GM18861 (cell line): ENCODE measurements at regions not wholly inside any gene's neighbourhood (a gene's known extent, or its start where the extent isn't known, plus 50 kb on each side); places are given as distances from the start of the nearest gene placed in this dataset.

Source experiments
- ATAC-seq: cut with Tn5 transposase; IDR thresholded peaks from one replicate; pipeline ENCODE4 v1.9.1; 2021; ENCODE audit not compliant: unreplicated experiment

DNA sequence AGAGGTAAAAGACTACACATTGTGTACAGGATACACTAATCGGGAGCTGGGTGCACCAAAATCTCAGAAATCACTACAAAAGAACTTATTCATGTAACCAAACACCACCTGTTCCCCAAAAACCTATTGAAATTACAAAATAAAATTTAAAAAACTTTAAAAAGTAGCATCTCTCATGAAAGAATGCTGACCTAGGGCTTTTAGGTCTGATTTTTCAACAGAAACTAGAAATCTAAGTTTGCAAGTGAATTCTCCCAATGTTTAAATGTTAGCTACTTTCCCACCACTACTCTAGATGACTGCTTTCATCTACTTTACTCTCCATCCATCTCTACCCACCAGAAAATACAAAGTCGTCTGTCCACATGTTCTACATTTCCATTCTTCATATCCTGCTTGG is 1447.7 kb downstream of the RPA4 start:
- no peak for ATAC-seq

DNA sequence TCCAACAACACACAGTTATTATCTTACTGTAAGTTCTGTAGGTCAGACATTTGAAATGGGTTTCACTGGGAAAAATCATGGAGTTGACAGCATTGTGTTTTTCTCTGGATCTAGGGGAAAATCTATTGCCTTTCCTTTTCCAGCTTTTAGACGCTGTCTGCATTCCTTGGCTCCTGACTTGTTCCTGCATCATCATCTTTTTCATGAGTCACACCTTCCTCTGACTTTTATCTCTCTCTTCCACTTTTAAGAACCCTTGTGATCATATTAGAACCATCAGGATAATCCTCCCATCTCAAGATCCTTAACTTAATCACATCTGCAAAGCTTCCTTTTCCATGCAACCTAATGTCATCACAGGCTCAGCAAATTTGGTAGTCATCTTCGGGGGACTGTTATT is 1454.8 kb downstream of the RPA4 start:
- no peak for ATAC-seq

GRCh38 chrX:98350940-98351339 is 1467.2 kb downstream of the RPA4 start:
- no peak for ATAC-seq

DNA sequence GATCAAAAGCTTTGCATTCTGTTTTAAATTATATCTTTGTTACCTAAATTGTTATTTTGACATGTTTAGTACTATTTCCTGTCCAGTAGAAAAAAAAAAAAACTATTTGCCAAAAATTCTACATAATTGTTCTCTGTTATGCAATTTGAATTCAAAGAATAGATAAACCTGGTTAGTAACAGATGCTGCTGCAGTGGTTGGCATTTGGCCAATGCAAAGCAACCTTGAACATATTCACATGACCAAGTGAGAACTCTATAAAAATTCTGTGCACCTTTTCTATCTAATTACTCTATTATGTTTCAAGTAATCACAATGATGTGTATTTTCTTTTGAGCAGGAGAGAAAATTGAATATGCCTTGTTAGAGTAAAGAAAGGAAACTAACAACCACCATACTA is 1473.4 kb downstream of the RPA4 start:
- no peak for ATAC-seq

DNA sequence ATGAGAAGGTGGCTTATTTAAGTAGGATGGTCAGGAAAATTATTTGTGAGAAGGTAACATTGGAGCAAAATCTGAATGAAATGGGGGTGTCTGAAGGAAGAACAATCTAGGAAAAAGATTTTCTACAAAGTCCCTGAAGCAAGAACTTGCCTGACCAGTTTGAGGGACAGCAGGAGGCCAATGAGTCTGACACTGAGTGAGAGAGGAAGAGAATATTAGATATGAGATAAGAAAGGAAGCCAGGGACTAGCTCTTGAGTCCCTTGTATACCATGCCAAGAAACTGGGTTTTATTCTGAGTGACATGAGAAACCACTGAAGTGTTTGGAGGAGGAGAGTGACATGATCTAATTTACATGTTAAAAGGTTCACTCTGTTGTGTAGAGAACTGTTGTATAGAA is 1478.9 kb downstream of the RPA4 start:
- ATAC-seq, result no peak

DNA sequence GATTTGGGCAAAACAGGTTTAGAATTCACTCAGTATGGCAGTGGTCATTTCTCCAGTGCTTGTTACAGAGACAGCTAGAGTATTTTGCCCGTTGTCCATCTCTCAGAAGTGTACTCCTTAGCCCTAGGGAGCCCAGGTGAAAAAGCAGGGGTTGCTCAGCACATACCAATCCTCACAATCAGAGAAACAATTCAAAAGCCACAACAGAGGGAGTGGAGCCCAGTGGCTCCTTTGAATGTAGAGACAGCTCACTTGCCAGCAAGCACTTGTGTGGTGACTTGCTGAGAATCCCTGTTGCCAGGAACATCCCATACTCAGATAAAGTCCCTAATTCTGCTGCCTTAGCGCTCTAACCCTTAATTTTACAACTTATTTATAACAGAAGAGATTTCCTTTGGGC is 1488.3 kb downstream of the RPA4 start:
- no peak for ATAC-seq

GRCh38 chrX:98379134-98379533 is 1495.4 kb downstream of the RPA4 start:
- ATAC-seq, result no peak

GRCh38 chrX:98380106-98380505 is 1496.4 kb downstream of the RPA4 start:
- no peak for ATAC-seq

DNA sequence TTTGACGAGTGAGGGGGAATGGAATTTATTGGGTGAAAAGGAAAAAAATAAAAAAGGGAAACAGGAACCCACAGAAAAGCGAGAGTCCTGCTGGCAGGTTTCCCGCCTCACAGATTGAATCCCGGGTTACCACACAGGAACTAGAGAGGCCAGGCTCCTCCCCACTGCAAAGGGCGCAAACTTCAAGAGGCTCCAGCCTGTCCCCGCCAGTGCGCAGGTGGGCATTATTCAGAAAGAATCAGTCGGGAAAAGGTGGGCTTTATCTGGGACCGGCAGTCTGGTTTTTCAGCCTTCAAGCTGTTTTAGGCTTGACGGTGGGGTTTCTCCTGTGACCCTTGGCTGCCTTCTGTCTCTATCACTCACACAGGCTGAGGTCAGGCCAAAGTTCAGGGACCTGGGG is 1496.8 kb downstream of the RPA4 start:
- no peak for ATAC-seq

DNA sequence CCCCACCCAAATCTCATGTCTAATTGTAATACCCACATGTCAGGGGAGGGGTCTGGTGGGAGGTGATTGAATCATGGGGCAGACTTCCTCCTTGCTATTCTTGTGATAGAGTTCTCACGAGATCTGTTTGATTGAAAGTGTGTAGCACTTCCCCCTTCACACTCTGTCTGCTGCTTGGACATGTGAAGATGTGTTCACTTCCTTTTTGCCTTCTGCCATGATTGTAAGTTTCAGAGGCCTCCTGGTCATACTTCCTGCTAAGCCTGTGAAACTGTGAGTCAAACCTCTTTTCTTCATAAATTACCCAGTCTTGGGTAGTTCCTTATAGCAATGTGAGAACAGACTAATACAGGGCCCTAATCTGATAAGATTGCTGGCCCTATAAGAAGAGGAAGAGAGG is 1514.8 kb downstream of the RPA4 start:
- ATAC-seq, result no peak

- no peak for ATAC-seq
Measured at GRCh38 chrX:98405376-98405775, 1521.7 kb downstream of the RPA4 start.

DNA sequence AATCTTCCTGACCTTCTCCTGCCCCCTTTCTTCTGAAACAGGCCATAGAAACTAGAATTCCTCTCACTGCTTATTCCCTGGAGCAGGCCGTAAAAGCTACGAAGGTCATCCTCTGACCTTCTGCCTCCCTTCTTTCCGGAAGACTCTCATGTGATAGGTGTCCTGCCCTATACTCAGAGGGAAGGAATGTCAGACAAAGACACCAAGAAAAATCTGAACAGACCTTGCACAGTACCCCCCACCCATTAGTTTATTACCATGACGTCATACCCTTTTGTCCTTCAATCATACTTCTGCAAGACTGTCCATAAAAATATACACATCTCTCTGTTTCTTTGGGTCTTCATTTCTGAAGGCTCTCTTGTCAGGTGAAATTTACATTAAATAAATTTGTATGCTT is 1523.9 kb downstream of the RPA4 start:
- ATAC-seq, result no peak

- ATAC-seq, result no peak
Measured at GRCh38 chrX:98409867-98410266, 1526.2 kb downstream of the RPA4 start.

- ATAC-seq, result no peak
Measured at GRCh38 chrX:98412058-98412457, 1528.3 kb downstream of the RPA4 start.

- ATAC-seq, result no peak
Measured at GRCh38 chrX:98422536-98422935, 1538.8 kb downstream of the RPA4 start.

GRCh38 chrX:98432413-98432812 is 1548.7 kb downstream of the RPA4 start:
- no peak for ATAC-seq

- no peak for ATAC-seq
Measured at GRCh38 chrX:98448524-98448923, 1564.8 kb downstream of the RPA4 start.

DNA sequence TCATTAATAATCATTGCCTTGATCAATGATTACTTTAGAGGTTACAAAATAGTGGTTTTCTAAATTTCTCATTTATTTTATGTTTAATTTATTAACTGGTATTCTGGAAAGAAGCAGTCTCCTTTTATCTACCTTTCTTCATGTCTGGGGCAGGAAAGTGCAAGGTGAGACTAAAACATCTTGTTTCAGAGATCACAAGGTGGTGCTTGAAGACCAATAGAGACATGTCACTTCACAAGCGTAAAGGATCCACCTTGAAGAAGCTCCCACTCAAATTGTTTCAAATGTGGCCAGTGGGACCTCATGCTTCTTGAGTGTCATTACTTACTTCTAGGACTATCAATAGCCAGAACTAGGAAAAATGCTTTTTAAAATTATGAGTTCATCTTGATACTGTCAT is 1568.7 kb downstream of the RPA4 start:
- no peak for ATAC-seq

DNA sequence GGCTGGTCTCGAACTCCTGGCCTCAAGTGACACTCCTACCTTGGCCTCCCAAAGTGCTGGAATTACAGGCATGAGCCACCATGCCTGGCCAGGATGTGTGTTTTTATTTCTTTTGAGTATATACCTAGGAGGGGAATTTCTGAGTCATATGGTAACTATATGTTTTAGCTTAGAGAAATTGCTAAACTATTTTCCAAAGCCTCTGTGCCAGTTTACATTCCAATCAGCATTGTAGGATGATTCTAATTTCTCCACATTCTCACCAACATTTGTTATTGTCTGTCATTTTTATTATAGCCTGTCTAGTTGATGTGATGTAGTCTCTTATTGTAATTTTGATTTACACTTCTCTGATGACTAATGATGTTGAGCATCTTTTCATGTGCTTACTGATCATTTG is 1576.0 kb downstream of the RPA4 start:
- ATAC-seq, result no peak

GRCh38 chrX:98480606-98481005 is 1596.9 kb downstream of the RPA4 start:
- ATAC-seq, result no peak

DNA sequence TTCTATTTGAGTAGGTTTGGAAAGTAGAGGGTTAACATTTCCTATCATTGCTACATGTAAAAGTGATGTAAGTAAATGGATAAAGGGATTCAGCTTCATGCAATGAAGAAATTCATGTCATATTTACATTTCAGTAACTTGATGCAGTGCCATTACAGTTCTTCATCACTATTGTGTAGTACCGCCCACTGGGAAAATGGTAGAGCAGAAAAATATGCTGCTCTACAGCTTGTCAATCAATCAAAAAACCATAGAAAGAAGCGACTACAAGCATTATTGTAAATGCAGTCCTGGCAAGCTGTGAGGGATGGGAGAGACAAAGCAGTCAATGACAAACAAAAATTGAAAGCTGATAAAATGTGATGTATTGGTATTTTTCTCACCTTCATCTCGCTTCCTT is 1597.9 kb downstream of the RPA4 start:
- ATAC-seq, result no peak

- no peak for ATAC-seq
Measured at GRCh38 chrX:98490670-98491069, 1607.0 kb downstream of the RPA4 start.

DNA sequence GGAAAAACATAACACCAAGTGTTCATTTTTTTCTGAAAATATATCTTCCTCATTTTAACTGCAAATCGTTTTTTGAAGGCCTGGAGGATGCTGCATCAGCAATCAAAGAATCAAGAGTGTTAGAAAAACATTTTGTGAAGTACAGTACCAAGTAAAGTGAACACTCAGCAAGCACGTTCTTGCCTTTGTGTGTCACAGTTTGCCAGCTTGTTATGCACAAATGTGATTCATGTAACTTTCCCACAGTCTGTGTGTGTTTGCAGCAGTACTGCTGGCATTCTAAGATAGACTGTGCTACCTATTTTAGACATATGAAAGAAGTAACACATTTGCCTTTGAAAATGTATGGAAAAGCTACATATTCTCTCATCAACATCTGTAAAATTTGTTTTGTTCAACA is 1617.7 kb downstream of the RPA4 start:
- ATAC-seq, result no peak

DNA sequence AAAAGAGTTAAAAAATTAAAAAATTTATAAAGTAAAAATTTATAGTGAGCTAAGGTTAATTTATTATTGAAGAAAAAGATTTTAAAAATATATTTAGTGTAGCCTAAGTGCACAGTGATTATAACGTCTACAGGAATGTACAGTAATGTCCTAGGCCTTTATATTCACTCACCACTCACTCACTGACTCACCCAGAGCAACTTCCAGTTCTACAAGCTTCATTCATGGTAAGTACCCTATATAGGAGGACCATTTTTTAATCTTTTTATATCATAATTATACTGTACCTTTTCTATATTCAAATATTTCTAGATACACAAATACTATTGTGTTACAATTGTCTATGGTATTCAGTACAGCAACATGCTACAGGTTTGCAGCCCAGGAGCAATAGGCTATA is 1623.2 kb downstream of the RPA4 start:
- ATAC-seq, result no peak
